ENCODE measurements at regions not wholly inside any gene's neighbourhood (a gene's known extent, or its start where the extent isn't known, plus 50 kb on each side); places are given as distances from the start of the nearest gene placed in this dataset.

DNA sequence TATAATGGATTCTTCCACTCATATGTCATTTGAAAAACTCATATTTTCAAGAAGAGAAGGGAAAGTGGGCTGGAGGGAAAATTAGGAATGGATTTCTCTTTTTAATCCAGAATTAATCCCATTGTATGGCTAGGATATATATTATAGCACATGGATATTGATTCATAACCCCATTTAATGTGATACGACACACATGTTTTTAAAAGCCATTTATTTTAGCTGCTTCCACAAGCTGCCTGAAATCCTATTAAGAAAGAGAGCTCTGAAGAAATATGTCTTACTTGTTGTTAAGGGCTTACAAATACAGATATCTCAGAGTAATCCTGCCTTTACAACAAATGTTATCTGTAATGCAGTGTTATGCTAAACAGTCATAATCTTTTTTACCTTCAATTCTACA is 598.6 kb downstream of the AMY1C start:
- Histone ChIP-seq H3K36me3 (ENCODE audit: control insufficient read depth, insufficient read depth, low read length) (no peaks in the 10 kb centered on the region), H3K9me3 (ENCODE audit: control insufficient read depth, low read length) (no peaks in the 10 kb centered on the region), H3K4me1 (ENCODE audit: control insufficient read depth, insufficient read depth, low read length, poor library complexity, severe bottlenecking) (no peaks in the 10 kb centered on the region), H3K27ac (ENCODE audit: low read depth, low read length, severe bottlenecking) (no peak overlapping the region), H3K4me3 (ENCODE audit: extremely low read depth, insufficient read depth, low read length, poor library complexity, severe bottlenecking) (no peak overlapping the region)
- no CpG with 5 or more reads among the region's 1 CpG for WGBS, 2 experiments (ENCODE audit: insufficient coverage in 2 of 2)

DNA sequence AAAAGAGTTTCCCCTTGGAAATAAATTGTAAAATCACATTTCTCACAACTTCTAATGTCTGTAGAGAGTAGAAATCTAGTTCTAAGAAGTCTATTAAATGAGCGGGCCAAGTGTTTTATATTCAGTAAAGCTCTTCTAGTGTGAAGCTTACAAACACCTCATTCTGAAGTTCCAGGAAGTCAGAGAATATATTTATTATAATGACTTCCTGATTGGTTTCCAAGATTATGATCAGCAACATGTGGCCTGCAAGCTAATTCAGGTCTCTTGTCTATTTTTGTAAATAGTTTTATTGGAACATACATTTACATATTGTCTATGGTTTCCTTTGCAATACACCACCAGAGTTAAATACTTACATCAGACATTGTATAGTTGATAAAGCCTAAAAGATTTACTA is 603.9 kb downstream of the AMY1C start:
- H3K9me3 ChIP-seq (ENCODE audit: control insufficient read depth, low read length) = no peaks in the 10 kb centered on the region
- H3K4me1 ChIP-seq (ENCODE audit: control insufficient read depth, insufficient read depth, low read length, poor library complexity, severe bottlenecking) = no peaks in the 10 kb centered on the region
- H3K27ac ChIP-seq (ENCODE audit: low read depth, low read length, severe bottlenecking) = no peak overlapping the region
- H3K4me3 ChIP-seq (ENCODE audit: extremely low read depth, insufficient read depth, low read length, poor library complexity, severe bottlenecking) = no peak overlapping the region
- no peaks in the 10 kb centered on the region for H3K36me3 ChIP-seq (ENCODE audit: control insufficient read depth, insufficient read depth, low read length)
- WGBS, 2 experiments (ENCODE audit: insufficient coverage in 2 of 2) = no CpG with 5 or more reads among the region's 1 CpG

DNA sequence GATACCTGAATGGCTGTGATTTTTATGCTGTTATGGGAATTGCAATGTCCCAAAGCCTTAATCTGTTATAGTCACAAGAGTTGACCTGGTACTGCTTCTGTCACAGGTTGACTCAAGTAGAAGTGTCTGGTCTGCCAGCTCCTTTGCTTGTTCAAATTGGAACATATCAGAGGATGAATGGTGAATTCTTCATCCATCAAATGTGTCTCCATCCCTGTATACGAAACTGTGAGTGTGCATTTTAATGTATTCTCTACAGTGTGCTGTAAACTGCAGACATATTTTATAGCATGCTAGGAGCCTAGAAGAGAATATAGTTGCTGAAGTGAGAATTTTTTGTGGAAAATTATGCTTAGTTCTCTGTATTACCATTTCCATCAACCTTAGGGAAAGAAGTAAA is 608.4 kb downstream of the AMY1C start:
- no CpG with 5 or more reads among the region's 1 CpG for WGBS, 2 experiments (ENCODE audit: insufficient coverage in 2 of 2)
- Histone ChIP-seq H3K9me3 (ENCODE audit: control insufficient read depth, low read length) (no peaks in the 10 kb centered on the region), H3K27ac (ENCODE audit: low read depth, low read length, severe bottlenecking) (no peak overlapping the region), H3K4me3 (ENCODE audit: extremely low read depth, insufficient read depth, low read length, poor library complexity, severe bottlenecking) (no peak overlapping the region), H3K4me1 (ENCODE audit: control insufficient read depth, insufficient read depth, low read length, poor library complexity, severe bottlenecking) (no peaks in the 10 kb centered on the region), H3K36me3 (ENCODE audit: control insufficient read depth, insufficient read depth, low read length) (no peaks in the 10 kb centered on the region)

DNA sequence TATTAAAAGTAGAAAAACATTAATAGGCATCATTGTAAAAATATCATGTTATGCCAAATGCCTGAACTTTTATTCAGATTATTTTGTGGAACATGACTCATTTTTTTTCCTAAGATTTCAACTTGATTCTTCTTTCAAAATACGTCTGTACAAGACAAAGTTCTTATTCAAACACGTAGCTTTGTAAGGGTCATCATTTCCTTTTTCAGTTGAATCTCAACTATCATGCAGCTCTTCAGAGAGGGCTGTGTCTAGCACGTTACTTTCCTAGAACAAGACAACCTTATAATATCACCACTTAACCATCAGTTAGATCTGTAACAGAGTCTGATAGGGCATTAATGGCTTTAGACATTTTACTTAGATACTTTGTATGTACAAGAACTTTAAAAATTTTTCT is 608.9 kb downstream of the AMY1C start:
- Histone ChIP-seq H3K4me3 (ENCODE audit: extremely low read depth, insufficient read depth, low read length, poor library complexity, severe bottlenecking) (no peak overlapping the region), H3K4me1 (ENCODE audit: control insufficient read depth, insufficient read depth, low read length, poor library complexity, severe bottlenecking) (no peaks in the 10 kb centered on the region), H3K36me3 (ENCODE audit: control insufficient read depth, insufficient read depth, low read length) (no peaks in the 10 kb centered on the region), H3K27ac (ENCODE audit: low read depth, low read length, severe bottlenecking) (no peak overlapping the region), H3K9me3 (ENCODE audit: control insufficient read depth, low read length) (no peaks in the 10 kb centered on the region)
- WGBS, 2 experiments (ENCODE audit: insufficient coverage in 2 of 2) = 79 to 100% methylated on average over 2 of the region's 3 CpGs

DNA sequence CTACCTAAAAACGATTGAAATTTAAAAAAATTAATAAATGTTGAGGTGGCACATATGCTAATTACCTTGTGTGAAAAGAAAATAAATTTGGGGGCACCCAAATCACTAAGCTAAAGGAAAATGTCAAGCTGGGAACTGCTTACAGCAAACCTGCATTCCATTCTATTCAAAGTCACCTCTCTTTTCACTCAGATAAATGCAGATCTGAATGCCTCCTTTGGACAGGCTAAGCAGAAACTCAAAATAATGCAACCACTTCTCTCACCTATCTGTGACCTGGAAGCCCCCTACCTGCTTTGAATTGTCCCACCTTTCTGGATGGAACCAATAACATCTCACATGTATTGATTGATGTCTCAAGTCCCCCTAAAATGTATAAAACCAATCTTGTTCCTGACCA is 628.7 kb downstream of the AMY1C start:
- no peaks in the 10 kb centered on the region for H3K36me3 ChIP-seq (ENCODE audit: control insufficient read depth, insufficient read depth, low read length)
- no peak overlapping the region for H3K4me3 ChIP-seq (ENCODE audit: extremely low read depth, insufficient read depth, low read length, poor library complexity, severe bottlenecking)
- WGBS, 2 experiments (ENCODE audit: insufficient coverage in 2 of 2) = no CpG with 5 or more reads among the region's 1 CpG
- no peaks in the 10 kb centered on the region for H3K4me1 ChIP-seq (ENCODE audit: control insufficient read depth, insufficient read depth, low read length, poor library complexity, severe bottlenecking)
- H3K27ac ChIP-seq (ENCODE audit: low read depth, low read length, severe bottlenecking) = no peak overlapping the region
- no peaks in the 10 kb centered on the region for H3K9me3 ChIP-seq (ENCODE audit: control insufficient read depth, low read length)

DNA sequence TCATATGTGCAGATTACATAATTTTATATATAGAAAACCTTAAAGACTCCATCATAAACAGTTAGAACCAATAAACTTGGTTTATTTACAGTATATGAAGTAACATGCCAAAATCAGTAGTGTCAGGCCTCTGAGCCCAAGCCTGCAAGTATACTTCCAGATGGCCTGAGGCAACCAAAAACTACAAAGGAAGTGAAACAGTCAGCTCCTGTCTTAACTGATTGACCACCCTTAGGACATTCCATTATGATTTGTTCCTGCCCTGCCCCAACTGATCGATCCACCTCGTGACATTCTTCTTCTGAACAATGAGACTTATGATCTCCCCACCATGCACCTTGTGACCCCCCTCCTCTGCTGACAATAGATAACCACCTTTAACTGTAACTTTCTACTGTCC is 630.3 kb downstream of the AMY1C start:
- Histone ChIP-seq H3K4me3 (ENCODE audit: extremely low read depth, insufficient read depth, low read length, poor library complexity, severe bottlenecking) (no peak overlapping the region), H3K27ac (ENCODE audit: low read depth, low read length, severe bottlenecking) (no peak overlapping the region), H3K4me1 (ENCODE audit: control insufficient read depth, insufficient read depth, low read length, poor library complexity, severe bottlenecking) (no peaks in the 10 kb centered on the region), H3K9me3 (ENCODE audit: control insufficient read depth, low read length) (no peaks in the 10 kb centered on the region), H3K36me3 (ENCODE audit: control insufficient read depth, insufficient read depth, low read length) (no peaks in the 10 kb centered on the region)
- 81 to 90% methylated on average over 2 of the region's 2 CpGs for whole genome bisulfite sequencing, 2 experiments (ENCODE audit: insufficient coverage in 2 of 2)

DNA sequence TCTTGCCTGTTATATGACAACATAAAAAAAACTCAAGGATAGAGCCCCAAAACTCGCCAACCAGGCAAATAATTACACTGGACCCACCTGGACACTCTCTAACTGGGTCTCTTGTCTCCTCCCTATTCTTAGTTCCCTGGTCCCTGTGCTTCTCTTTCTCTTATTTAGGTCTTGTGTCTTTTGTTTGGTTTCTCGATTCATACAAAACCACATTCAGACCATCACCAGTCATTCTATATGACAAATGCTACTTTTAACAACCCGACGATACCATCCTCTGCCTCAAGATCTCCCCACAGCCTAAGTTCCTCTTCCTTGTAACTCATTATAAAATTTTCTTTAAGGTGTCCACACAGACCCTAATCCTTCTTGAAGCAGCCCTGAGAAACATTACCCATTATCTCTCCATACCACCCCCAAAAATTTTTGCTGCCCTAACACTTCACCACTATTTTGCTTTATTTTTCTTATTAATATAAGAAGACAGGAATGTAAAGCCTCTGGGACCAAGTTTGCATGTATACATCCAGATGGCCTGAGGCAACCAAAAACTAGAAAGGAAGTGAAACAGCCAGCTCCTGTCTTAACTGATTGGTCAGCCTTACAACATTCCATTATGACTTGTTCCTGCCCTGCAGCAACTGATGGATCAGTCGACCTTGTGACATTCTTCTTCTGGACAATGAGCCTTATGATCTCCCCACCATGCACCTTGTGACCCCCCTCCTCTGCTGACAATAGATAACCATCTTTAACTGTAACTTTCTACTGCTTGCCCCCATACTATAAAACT is 638.2 kb downstream of the AMY1C start:
- Histone ChIP-seq H3K4me3 (ENCODE audit: extremely low read depth, insufficient read depth, low read length, poor library complexity, severe bottlenecking) (no peak overlapping the region), H3K36me3 (ENCODE audit: control insufficient read depth, insufficient read depth, low read length) (no peaks in the 10 kb centered on the region)
- WGBS, 2 experiments (ENCODE audit: insufficient coverage in 2 of 2) = 79 to 90% methylated on average over 4 of the region's 5 CpGs

DNA sequence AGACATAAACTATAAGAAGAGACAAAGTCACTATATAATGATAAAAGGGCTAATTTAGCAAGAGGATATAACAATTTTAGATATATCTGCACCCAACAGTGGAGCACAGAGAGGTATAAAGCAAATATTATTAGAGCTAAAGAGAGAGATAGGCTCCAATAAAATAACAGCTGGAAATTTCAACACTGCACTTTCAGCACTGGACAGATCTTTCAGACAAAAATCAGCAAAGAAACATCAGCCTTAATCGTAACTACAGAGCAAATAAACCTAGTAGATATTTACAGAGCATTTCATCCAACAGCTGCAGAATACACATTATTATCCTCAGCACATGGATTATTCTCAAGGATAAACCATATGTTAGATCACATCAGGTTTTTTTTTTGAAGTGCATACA is 642.9 kb downstream of the AMY1C start:
- Histone ChIP-seq H3K4me3 (ENCODE audit: extremely low read depth, insufficient read depth, low read length, poor library complexity, severe bottlenecking) (no peak overlapping the region), H3K36me3 (ENCODE audit: control insufficient read depth, insufficient read depth, low read length) (no peaks in the 10 kb centered on the region), H3K9me3 (ENCODE audit: control insufficient read depth, low read length) (no peaks in the 10 kb centered on the region), H3K4me1 (ENCODE audit: control insufficient read depth, insufficient read depth, low read length, poor library complexity, severe bottlenecking) (no peaks in the 10 kb centered on the region), H3K27ac (ENCODE audit: low read depth, low read length, severe bottlenecking) (no peak overlapping the region)
- WGBS, 2 experiments (ENCODE audit: insufficient coverage in 2 of 2) = 80 to 100% methylated on average over 1 of the region's 1 CpG

More for the DNA sequence above, 638.2 kb downstream of the AMY1C start:
- Histone ChIP-seq H3K27ac (ENCODE audit: low read depth, low read length, severe bottlenecking) (peak overlapping the region; percentile 41), H3K9me3 (ENCODE audit: control insufficient read depth, low read length) (no peaks in the 10 kb centered on the region), H3K4me1 (ENCODE audit: control insufficient read depth, insufficient read depth, low read length, poor library complexity, severe bottlenecking) (no peaks in the 10 kb centered on the region)

DNA sequence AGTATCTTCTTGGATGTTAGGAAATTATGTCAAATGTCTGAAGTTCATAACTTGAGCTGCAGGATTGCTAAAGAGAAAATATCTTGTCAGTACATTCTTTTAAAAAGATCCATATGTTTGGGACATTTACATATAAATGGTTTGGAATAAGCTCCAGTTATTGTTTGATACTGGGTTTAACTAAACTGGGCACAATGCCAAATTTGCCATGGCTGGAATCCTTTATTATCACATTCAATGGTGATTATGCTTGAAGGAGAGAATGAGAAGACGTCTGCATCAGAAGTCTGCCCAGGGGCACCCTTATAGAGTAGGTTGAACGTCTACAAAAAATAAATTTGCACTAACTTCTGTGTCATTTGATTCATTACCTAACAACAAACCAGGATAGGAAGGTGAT is 652.5 kb downstream of the AMY1C start:
- H3K36me3 ChIP-seq (ENCODE audit: control insufficient read depth, insufficient read depth, low read length) = no peaks in the 10 kb centered on the region
- no CpG with 5 or more reads among the region's 2 CpGs for WGBS, 2 experiments (ENCODE audit: insufficient coverage in 2 of 2)
- H3K27ac ChIP-seq (ENCODE audit: low read depth, low read length, severe bottlenecking) = no peak overlapping the region
- H3K4me1 ChIP-seq (ENCODE audit: control insufficient read depth, insufficient read depth, low read length, poor library complexity, severe bottlenecking) = no peaks in the 10 kb centered on the region
- H3K4me3 ChIP-seq (ENCODE audit: extremely low read depth, insufficient read depth, low read length, poor library complexity, severe bottlenecking) = no peak overlapping the region
- no peaks in the 10 kb centered on the region for H3K9me3 ChIP-seq (ENCODE audit: control insufficient read depth, low read length)

DNA sequence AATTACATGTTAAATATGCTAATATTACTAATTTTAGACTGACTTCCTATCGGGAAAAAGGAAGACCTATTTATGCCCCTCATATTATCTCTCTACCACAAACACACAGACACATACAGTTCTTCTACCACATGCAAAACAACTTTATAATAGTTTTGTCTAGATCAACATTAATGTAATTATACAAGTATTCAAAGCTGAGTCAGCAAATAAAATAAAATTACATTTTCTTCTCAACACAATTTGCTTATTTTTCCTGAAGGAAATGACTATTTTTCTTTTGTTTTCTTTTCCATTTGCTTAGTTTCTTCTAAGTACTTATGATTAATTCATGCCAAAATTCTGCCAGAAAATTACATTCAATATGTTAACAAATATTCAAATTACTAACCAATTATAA is 654.2 kb downstream of the AMY1C start:
- Histone ChIP-seq H3K9me3 (ENCODE audit: control insufficient read depth, low read length) (no peaks in the 10 kb centered on the region), H3K4me1 (ENCODE audit: control insufficient read depth, insufficient read depth, low read length, poor library complexity, severe bottlenecking) (no peaks in the 10 kb centered on the region), H3K36me3 (ENCODE audit: control insufficient read depth, insufficient read depth, low read length) (no peaks in the 10 kb centered on the region), H3K4me3 (ENCODE audit: extremely low read depth, insufficient read depth, low read length, poor library complexity, severe bottlenecking) (no peak overlapping the region), H3K27ac (ENCODE audit: low read depth, low read length, severe bottlenecking) (no peak overlapping the region)
- WGBS, 2 experiments (ENCODE audit: insufficient coverage in 2 of 2) = no CpG with 5 or more reads among the region's 1 CpG

DNA sequence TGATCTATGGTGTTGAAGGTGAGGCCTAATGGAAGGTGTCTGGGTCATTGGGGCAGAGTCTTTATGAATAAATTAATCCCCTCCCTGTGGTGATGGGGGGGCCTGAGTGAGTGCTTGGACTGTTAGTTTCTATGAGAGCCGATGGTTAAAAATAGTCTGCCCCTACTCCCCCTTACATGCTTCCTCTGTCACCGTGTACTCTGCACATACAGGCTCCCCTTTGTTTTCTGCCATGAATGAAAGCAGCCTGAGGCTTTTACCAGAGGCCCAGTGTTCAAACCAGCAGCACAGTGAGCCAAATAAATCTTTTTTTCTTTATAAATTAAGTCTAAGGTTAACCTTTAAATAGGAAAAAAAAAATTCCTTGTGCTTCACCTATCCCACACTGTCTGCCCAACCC is 657.0 kb downstream of the AMY1C start:
- H3K9me3 ChIP-seq (ENCODE audit: control insufficient read depth, low read length) = no peaks in the 10 kb centered on the region
- H3K4me3 ChIP-seq (ENCODE audit: extremely low read depth, insufficient read depth, low read length, poor library complexity, severe bottlenecking) = no peak overlapping the region
- no peak overlapping the region for H3K27ac ChIP-seq (ENCODE audit: low read depth, low read length, severe bottlenecking)
- WGBS, 2 experiments (ENCODE audit: insufficient coverage in 2 of 2) = 33% methylated on average over 1 of the region's 2 CpGs; no CpG with 5 or more reads in 1 of the 2 experiments
- no peaks in the 10 kb centered on the region for H3K4me1 ChIP-seq (ENCODE audit: control insufficient read depth, insufficient read depth, low read length, poor library complexity, severe bottlenecking)
- no peaks in the 10 kb centered on the region for H3K36me3 ChIP-seq (ENCODE audit: control insufficient read depth, insufficient read depth, low read length)
